WTC11 (cell line): ENCODE measurements at regions not wholly inside any gene's neighbourhood (a gene's known extent, or its start where the extent isn't known, plus 50 kb on each side); places are given as distances from the start of the nearest gene placed in this dataset.

Experiments used
- ATAC-seq: fragments of 200-7000 bp; cut with Tn5 transposase; 2 replicates; pipeline ENCODE4 v1.10.0; 2021; ENCODE audit warnings: mild to moderate bottlenecking, moderate library complexity
- CTCF ChIA-PET: fragments of 300-600 bp; sonication (Branson Sonifier 250); formaldehyde crosslinking; loops from one replicate; lab custom pipeline; 2021; ENCODE audit warnings: antibody characterized with exemption; lab: Charles Lee
- POLR2A ChIA-PET: fragments of 350-600 bp; sonication (Branson Sonifier 250); formaldehyde crosslinking; loops from one replicate; lab custom pipeline; 2021; ENCODE audit warnings: antibody characterized with exemption; lab: Charles Lee
- DNase-seq: peaks from one replicate; pipeline ENCODE4 v3.0.0; 2021; ENCODE audit warnings: low spot score
- H3K27ac Mint-ChIP-seq: 2 replicates; pipeline ENCODE4 v1.8.0; 2021; ENCODE audit warnings: mixed read lengths
- H3K27me3 Mint-ChIP-seq: 2 replicates; pipeline ENCODE4 v1.8.0; 2021; ENCODE audit warnings: low read depth, mild to moderate bottlenecking, moderate library complexity, mixed read lengths
- H3K36me3 Mint-ChIP-seq: 2 replicates; pipeline ENCODE4 v1.8.0; 2021; ENCODE audit warnings: mixed read lengths
- H3K4me1 Mint-ChIP-seq: 2 replicates; pipeline ENCODE4 v1.8.0; 2022; ENCODE audit warnings: mixed read lengths
- H3K4me3 Mint-ChIP-seq: 2 replicates; pipeline ENCODE4 v1.8.0; 2021; ENCODE audit warnings: mild to moderate bottlenecking, moderate library complexity, mixed read lengths
- H3K9me3 Mint-ChIP-seq: 2 replicates; pipeline ENCODE4 v1.8.0; 2021; ENCODE audit warnings: mixed read lengths
- AR ChIP-seq: fragments of 250-450 bp; sonication (Bioruptor Pico); IDR thresholded peaks from 2 replicates; pipeline ENCODE4 v1.9.0; 2021; ENCODE audit warnings: mild to moderate bottlenecking
- CREB1 ChIP-seq: sonication (generic); formaldehyde crosslinking; IDR thresholded peaks from 2 replicates; pipeline ENCODE4 v1.8.0; 2023; ENCODE audit warnings: mild to moderate bottlenecking, missing genetic modification reagents
- ESRRA ChIP-seq: sonication (generic); formaldehyde crosslinking; IDR thresholded peaks from 2 replicates; pipeline ENCODE4 v1.8.1; 2022; ENCODE audit warnings: mild to moderate bottlenecking, missing genetic modification reagents, borderline replicate concordance
- GTF2I ChIP-seq: fragments of 250-450 bp; sonication (Bioruptor Pico); conservative IDR thresholded peaks from 2 replicates; pipeline ENCODE4 v1.4.0; 2021; ENCODE audit warnings: mild to moderate bottlenecking
- HMGA2 ChIP-seq: fragments of 250-450 bp; sonication (Bioruptor Pico); IDR thresholded peaks from 2 replicates; pipeline ENCODE4 v1.4.0; 2021; ENCODE audit warnings: mild to moderate bottlenecking, moderate library complexity
- JAZF1 ChIP-seq: fragments of 250-450 bp; sonication (Bioruptor Pico); IDR thresholded peaks from 2 replicates; pipeline ENCODE4 v1.9.0; 2021; ENCODE audit warnings: moderate library complexity, mild to moderate bottlenecking, inconsistent platforms
- JUN ChIP-seq: sonication (generic); formaldehyde crosslinking; IDR thresholded peaks from 2 replicates; pipeline ENCODE4 v1.8.0; 2023; ENCODE audit warnings: mild to moderate bottlenecking, missing genetic modification reagents
- NFATC4 ChIP-seq: fragments of 250-450 bp; sonication (Bioruptor Pico); IDR thresholded peaks from 2 replicates; pipeline ENCODE4 v1.9.0; 2021; ENCODE audit warnings: mild to moderate bottlenecking
- NR1H2 ChIP-seq: sonication (generic); formaldehyde crosslinking; IDR thresholded peaks from 2 replicates; pipeline ENCODE4 v1.9.0; 2021; ENCODE audit warnings: mild to moderate bottlenecking, moderate library complexity, missing genetic modification reagents
- OVOL2 ChIP-seq: fragments of 250-450 bp; sonication (Bioruptor Pico); IDR thresholded peaks from 2 replicates; pipeline ENCODE4 v1.9.0; 2021; ENCODE audit warnings: mild to moderate bottlenecking, borderline replicate concordance
- PREB ChIP-seq: sonication (generic); formaldehyde crosslinking; IDR thresholded peaks from 2 replicates; pipeline ENCODE4 v1.8.1; 2022; ENCODE audit warnings: mild to moderate bottlenecking, missing genetic modification reagents, moderate library complexity, borderline replicate concordance
- RORB ChIP-seq: fragments of 250-450 bp; sonication (Bioruptor Pico); IDR thresholded peaks from 2 replicates; pipeline ENCODE4 v1.9.0; 2021; ENCODE audit warnings: mild to moderate bottlenecking
- SMAD4 ChIP-seq: sonication (generic); formaldehyde crosslinking; IDR thresholded peaks from 2 replicates; pipeline ENCODE4 v1.8.0; 2022; ENCODE audit warnings: mild to moderate bottlenecking, missing genetic modification reagents
- TCF7 ChIP-seq: sonication (generic); formaldehyde crosslinking; IDR thresholded peaks from 2 replicates; pipeline ENCODE4 v1.8.0; 2022; ENCODE audit warnings: mild to moderate bottlenecking, low read depth, missing genetic modification reagents, moderate library complexity
- ZBTB21 ChIP-seq: sonication (generic); formaldehyde crosslinking; IDR thresholded peaks from 2 replicates; pipeline ENCODE4 v1.8.1; 2023; ENCODE audit warnings: mild to moderate bottlenecking, missing genetic modification reagents, borderline replicate concordance
- ZBTB43 ChIP-seq: sonication (generic); formaldehyde crosslinking; IDR thresholded peaks from 2 replicates; pipeline ENCODE4 v1.8.1; 2023; ENCODE audit warnings: mild to moderate bottlenecking, missing genetic modification reagents
- ZNF317 ChIP-seq: sonication (generic); formaldehyde crosslinking; IDR thresholded peaks from 2 replicates; pipeline ENCODE4 v1.8.1; 2023; ENCODE audit warnings: low read depth, mild to moderate bottlenecking, moderate library complexity, missing genetic modification reagents, borderline replicate concordance
- ZNF416 ChIP-seq: fragments of 250-450 bp; sonication (Bioruptor Pico); IDR thresholded peaks from 2 replicates; pipeline ENCODE4 v1.9.0; 2021; ENCODE audit warnings: mild to moderate bottlenecking, inconsistent platforms
- ZSCAN18 ChIP-seq: fragments of 250-450 bp; sonication (Bioruptor Pico); IDR thresholded peaks from 2 replicates; pipeline ENCODE4 v2.1.2; 2022; ENCODE audit warnings: mild to moderate bottlenecking, moderate library complexity
- TF ChIP-seq, protein P1 (sequence below): sonication (generic); formaldehyde crosslinking; IDR thresholded peaks from 2 replicates; pipeline ENCODE4 v1.8.1; 2023; ENCODE audit warnings: mild to moderate bottlenecking, missing genetic modification reagents, moderate library complexity
- TF ChIP-seq, protein P2 (sequence below): sonication (generic); formaldehyde crosslinking; IDR thresholded peaks from 2 replicates; pipeline ENCODE4 v1.8.0; 2023; ENCODE audit warnings: missing genetic modification reagents
- TF ChIP-seq, protein P3 (sequence below): fragments of 200-600 bp; IDR thresholded peaks from 2 replicates; pipeline ENCODE4 v1.8.0; 2022; ENCODE audit warnings: antibody characterized with exemption

DNA sequence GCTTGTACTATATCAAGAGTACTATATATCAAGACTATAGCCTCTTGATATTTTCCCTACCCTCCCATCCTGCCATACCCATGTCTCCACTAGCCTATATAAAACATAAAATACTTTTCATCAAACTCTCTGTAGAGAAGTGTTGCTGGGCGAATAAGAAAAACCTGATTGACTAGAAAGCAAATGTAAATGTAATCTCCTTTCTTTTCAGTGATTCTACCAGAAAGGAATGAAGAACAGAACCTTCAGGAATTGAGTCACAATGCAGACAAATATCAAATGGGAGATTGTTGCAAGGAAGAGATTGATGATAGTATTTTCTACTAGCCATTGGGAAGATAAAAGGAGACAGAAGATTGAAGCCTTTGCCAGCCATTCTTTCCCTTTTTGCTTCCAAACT is 89.2 kb downstream of the KCNRG start:
- Mint-ChIP-seq H3K4me1 (peaks cover 29% of the 10 kb centered on the region), H3K27ac (peak overlapping the region; percentile 38; the same call in 1 of the 2 replicates), H3K27me3 (no peaks in the 10 kb centered on the region), H3K4me3 (no peak overlapping the region)
- ChIA-PET POLR2A (no interaction called here), CTCF (no interaction called here)
- TF ChIP-seq ZSCAN18 (CRISPR knock-in tag): no peak
- no peak for TF ChIP-seq JUN (CRISPR knock-in tag)
- TF ChIP-seq ZBTB21 (CRISPR knock-in tag): no peak
- TF ChIP-seq NR1H2 (CRISPR knock-in tag): no peak
- no peak for TF ChIP-seq CREB1 (CRISPR knock-in tag)
- TF ChIP-seq, protein P1, sequence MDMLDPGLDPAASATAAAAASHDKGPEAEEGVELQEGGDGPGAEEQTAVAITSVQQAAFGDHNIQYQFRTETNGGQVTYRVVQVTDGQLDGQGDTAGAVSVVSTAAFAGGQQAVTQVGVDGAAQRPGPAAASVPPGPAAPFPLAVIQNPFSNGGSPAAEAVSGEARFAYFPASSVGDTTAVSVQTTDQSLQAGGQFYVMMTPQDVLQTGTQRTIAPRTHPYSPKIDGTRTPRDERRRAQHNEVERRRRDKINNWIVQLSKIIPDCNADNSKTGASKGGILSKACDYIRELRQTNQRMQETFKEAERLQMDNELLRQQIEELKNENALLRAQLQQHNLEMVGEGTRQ (CRISPR knock-in tag): no peak
- no peak for TF ChIP-seq NFATC4 (CRISPR knock-in tag)
- TF ChIP-seq, protein P2, sequence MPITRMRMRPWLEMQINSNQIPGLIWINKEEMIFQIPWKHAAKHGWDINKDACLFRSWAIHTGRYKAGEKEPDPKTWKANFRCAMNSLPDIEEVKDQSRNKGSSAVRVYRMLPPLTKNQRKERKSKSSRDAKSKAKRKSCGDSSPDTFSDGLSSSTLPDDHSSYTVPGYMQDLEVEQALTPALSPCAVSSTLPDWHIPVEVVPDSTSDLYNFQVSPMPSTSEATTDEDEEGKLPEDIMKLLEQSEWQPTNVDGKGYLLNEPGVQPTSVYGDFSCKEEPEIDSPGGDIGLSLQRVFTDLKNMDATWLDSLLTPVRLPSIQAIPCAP: no peak
- TF ChIP-seq, all 79 proteins: peak for 0
- DNase-seq (no peak), ATAC-seq (no peak)
- Mint-ChIP-seq H3K36me3 (no peaks in the 10 kb centered on the region), H3K9me3 (no peaks in the 10 kb centered on the region)

DNA sequence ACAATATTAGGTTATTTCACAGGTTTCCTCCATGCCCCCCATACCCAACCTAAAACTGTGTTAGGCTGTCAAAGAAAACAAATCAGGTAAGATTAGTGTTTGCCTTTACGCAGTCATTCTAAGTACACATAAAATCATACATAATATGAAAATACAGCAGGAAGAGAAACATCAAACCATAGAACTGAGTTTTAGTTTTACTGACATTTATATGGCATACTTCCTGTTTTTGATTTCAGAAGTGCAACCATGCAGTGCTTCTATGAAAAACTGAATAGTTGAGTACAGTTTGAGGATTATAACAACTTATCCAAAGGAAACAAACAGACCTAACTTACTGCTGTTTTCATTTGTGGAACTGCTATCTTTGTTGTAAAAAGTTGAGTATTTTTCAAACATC is 91.3 kb downstream of the KCNRG start:
- Mint-ChIP-seq H3K27me3 (no peaks in the 10 kb centered on the region), H3K27ac (peak overlapping the region; percentile 50; the same call in 1 of the 2 replicates), H3K9me3 (no peaks in the 10 kb centered on the region), H3K4me1 (peaks cover 29% of the 10 kb centered on the region), H3K4me3 (no peak overlapping the region), H3K36me3 (no peaks in the 10 kb centered on the region)
- TF ChIP-seq SMAD4 (no peak), ZNF317 (CRISPR knock-in tag) (no peak), NFATC4 (CRISPR knock-in tag) (no peak), ZNF416 (CRISPR knock-in tag) (no peak), HMGA2 (CRISPR knock-in tag) (no peak), TCF7 (CRISPR knock-in tag) (no peak), RORB (CRISPR knock-in tag) (no peak), GTF2I (CRISPR knock-in tag) (no peak), OVOL2 (CRISPR knock-in tag) (no peak), ZBTB43 (CRISPR knock-in tag) (no peak), JAZF1 (CRISPR knock-in tag) (no peak), PREB (CRISPR knock-in tag) (no peak), AR (CRISPR knock-in tag) (no peak), ESRRA (CRISPR knock-in tag) (no peak)
- TF ChIP-seq, protein P2: no peak
- TF ChIP-seq, protein P3, sequence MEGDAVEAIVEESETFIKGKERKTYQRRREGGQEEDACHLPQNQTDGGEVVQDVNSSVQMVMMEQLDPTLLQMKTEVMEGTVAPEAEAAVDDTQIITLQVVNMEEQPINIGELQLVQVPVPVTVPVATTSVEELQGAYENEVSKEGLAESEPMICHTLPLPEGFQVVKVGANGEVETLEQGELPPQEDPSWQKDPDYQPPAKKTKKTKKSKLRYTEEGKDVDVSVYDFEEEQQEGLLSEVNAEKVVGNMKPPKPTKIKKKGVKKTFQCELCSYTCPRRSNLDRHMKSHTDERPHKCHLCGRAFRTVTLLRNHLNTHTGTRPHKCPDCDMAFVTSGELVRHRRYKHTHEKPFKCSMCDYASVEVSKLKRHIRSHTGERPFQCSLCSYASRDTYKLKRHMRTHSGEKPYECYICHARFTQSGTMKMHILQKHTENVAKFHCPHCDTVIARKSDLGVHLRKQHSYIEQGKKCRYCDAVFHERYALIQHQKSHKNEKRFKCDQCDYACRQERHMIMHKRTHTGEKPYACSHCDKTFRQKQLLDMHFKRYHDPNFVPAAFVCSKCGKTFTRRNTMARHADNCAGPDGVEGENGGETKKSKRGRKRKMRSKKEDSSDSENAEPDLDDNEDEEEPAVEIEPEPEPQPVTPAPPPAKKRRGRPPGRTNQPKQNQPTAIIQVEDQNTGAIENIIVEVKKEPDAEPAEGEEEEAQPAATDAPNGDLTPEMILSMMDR: no peak
- CTCF ChIA-PET: interaction anchor here (0.6 to 1.0 kb wide), 2 partner anchors 109 to 130 kb away, joined by 3 to 5 read pairs; partner anchors contain the start of gene TRIM13
- ATAC-seq: no peak
- POLR2A ChIA-PET: no interaction called here
- no peak for DNase-seq
